Left lung (tissue), 4 donors: ENCODE measurements at regions not wholly inside any gene's neighbourhood (a gene's known extent, or its start where the extent isn't known, plus 50 kb on each side); places are given as distances from the start of the nearest gene placed in this dataset.

Experiments used
- ATAC-seq: fragments of 200-7000 bp; cut with Tn5 transposase; one replicate; pipeline ENCODE4 v1.9.1; 2020; ENCODE audit warnings: moderate library complexity
- DNase-seq, 4 donors: peaks; one replicate each; pipeline ENCODE4 v3.0.0-alpha.2; 2013 to 2020
- H3K27ac ChIP-seq, 2 donors: fragments of 200-600 bp; sonication (generic) in 1 of 2; one replicate each; pipeline versions ENCODE4 v1.5.0 to v1.8.0; 2020 to 2021
- H3K27me3 ChIP-seq, 2 donors: fragments of 200-600 bp; sonication (generic) in 1 of 2; one replicate each; pipeline versions ENCODE4 v1.5.0 to v1.8.0; 2020 to 2021
- H3K36me3 ChIP-seq, 2 donors: fragments of 200-600 bp; sonication (generic) in 1 of 2; one replicate each; pipeline versions ENCODE4 v1.5.0 to v1.8.0; 2020 to 2021
- H3K4me1 ChIP-seq, 2 donors: fragments of 200-600 bp; one replicate each; pipeline ENCODE4 v1.8.0; 2021
- H3K4me3 ChIP-seq, 2 donors: fragments of 200-600 bp; sonication (generic) in 1 of 2; one replicate each; pipeline versions ENCODE4 v1.5.0 to v1.8.0; 2020 to 2021; ENCODE audit warnings: mild to moderate bottlenecking in 1 of 2
- H3K9me3 ChIP-seq, 2 donors: fragments of 200-600 bp; sonication (generic) in 1 of 2; one replicate each; pipeline versions ENCODE4 v1.5.0 to v1.8.0; 2020 to 2021
- CTCF ChIP-seq, 2 donors: fragments of 200-600 bp; sonication (generic) in 1 of 2; IDR thresholded peaks; one replicate each; pipeline versions ENCODE4 v1.5.0 to v1.8.0; 2021; ENCODE audit warnings: antibody characterized with exemption in 2 of 2
- intact Hi-C, 2 donors: fragments of 100-400 bp; cut with DNase I; formaldehyde crosslinking; loops; one replicate each; pipeline versions ENCODE4 v1.11.2 to v1.14.2; 2022
- donor health status: DM: no; HTN: yes; CAD: no.
- donor health status: DM: no; HTN: no; CAD: no.

DNA sequence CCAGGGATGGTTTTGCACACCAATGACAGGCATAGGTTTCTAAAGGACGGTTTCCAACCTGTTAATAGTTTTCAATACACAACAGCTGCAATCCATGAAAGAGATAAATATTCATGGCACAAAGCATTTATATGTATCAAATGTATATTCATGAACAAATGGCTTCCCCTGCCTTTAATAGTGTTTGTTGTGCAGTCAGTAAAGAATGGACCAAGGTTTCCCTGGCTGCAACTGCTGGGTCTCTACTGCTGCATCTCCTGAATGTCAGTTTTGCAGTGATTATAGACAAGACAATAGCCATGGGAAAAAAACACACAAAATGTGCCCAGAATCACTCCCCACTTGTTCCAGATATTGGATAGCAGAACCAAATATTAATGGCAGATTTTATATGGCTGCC, 284.1 kb downstream of the BTG1 start:
- H3K27ac ChIP-seq: no peak overlapping the region
- H3K4me1 ChIP-seq: no peaks in the 10 kb centered on the region
- no peaks in the 10 kb centered on the region for H3K27me3 ChIP-seq
- no peaks in the 10 kb centered on the region for H3K36me3 ChIP-seq
- TF ChIP-seq CTCF (IDR thresholded peaks at IDR 0.05): no peak
- no peaks in the 10 kb centered on the region for H3K9me3 ChIP-seq
- ATAC-seq (no peak), DNase-seq (no peak)
- intact Hi-C loops: no loop called here
- H3K4me3 ChIP-seq: no peak overlapping the region

DNA sequence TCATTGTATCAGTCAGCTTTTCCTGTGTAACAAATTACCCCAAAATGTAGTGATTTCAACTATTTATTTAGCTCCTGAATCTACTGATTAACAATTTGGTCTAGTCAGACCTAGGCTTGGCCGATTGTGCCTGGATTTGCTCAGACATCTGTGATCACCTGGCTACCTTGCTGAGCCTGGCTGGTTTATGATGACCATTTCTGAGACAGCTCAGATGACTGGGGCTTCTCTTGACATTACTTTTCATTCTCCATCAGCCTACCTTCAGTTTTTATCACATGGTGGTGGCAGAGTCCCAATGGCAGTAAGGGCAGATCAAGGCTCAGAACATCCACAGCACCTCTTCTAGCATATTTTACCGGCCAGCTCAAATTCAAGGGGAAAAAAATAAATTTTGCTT, 286.3 kb downstream of the BTG1 start:
- no peaks in the 10 kb centered on the region for H3K27me3 ChIP-seq
- intact Hi-C loops: no loop called here
- peaks cover 0 to 7% of the 10 kb centered on the region in 2 donors for H3K4me1 ChIP-seq
- TF ChIP-seq CTCF (IDR thresholded peaks at IDR 0.05): no peak
- ATAC-seq (no peak), DNase-seq (no peak)
- H3K36me3 ChIP-seq: no peaks in the 10 kb centered on the region
- no peak overlapping the region for H3K27ac ChIP-seq
- no peak overlapping the region for H3K4me3 ChIP-seq
- no peaks in the 10 kb centered on the region for H3K9me3 ChIP-seq

DNA sequence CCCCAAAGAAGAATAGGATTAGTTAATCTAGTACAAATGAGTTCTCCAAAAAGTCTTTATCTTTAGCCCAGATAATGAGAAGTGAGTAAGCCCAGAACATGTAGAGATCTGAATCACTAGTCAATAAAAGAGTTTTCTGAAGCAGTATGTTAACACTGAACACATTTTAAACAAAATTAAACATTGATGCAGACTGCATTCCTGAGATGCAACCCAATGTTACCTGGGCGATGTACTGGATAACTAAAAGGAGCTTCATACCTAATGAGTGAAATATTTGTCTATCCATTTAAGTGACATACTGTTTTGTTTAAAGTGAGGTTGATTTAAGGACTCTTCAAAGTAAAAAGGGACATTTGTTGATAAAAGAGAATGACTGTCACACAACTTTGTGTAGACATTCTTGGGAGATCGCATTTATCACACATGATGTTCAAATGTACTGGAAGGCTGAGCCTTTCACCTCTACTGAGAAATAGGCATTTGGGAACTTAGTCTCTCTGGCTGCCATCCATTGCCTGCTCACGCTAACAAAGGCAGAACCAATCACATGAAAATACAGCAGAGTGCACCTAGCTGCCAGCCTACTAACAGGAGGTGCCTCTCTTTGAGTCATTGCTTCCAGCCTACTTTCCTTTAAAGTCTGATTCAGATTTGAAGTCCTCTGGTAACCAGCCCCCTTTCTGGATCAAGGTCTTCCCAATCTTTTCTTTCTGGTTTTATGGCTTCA, 287.7 kb downstream of the BTG1 start:
- Histone ChIP-seq H3K4me3 (no peak overlapping the region), H3K9me3 (no peaks in the 10 kb centered on the region), H3K27me3 (no peaks in the 10 kb centered on the region), H3K4me1 (peaks cover 0 to 8% of the 10 kb centered on the region in 2 donors), H3K36me3 (no peaks in the 10 kb centered on the region), H3K27ac (no peak overlapping the region)
- intact Hi-C loops: no loop called here
- no peak for ATAC-seq
- TF ChIP-seq CTCF (IDR thresholded peaks at IDR 0.05): no peak
- DNase-seq: no peak

DNA sequence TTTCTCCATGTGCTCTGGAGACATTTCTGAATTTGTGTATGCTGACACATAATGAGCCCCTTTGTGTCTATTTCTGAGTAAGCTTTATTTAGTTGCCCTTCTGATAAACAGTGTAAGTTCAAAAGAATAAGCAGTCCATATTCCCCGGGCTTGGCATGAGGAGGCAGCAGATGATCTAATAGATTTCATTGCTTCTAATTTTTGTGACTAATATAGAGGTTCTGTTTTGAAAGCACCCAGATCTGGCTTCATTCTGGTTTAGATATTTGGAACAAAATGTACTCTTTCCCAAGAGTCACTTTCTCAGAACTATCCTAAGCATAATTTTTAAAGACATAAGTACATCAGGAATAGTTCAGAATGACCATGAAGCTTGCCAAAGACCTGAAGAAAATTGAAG, 290.9 kb downstream of the BTG1 start:
- peaks cover 0 to 11% of the 10 kb centered on the region in 2 donors for H3K4me1 ChIP-seq
- H3K27ac ChIP-seq: peak overlapping the region in 1 of 2 donors; percentile 51
- H3K27me3 ChIP-seq: no peaks in the 10 kb centered on the region
- DNase-seq: no peak
- no peak overlapping the region for H3K4me3 ChIP-seq
- intact Hi-C loops: no loop called here
- H3K9me3 ChIP-seq: no peaks in the 10 kb centered on the region
- peak; percentile 44 for ATAC-seq
- TF ChIP-seq CTCF (IDR thresholded peaks at IDR 0.05): no peak
- H3K36me3 ChIP-seq: no peaks in the 10 kb centered on the region

DNA sequence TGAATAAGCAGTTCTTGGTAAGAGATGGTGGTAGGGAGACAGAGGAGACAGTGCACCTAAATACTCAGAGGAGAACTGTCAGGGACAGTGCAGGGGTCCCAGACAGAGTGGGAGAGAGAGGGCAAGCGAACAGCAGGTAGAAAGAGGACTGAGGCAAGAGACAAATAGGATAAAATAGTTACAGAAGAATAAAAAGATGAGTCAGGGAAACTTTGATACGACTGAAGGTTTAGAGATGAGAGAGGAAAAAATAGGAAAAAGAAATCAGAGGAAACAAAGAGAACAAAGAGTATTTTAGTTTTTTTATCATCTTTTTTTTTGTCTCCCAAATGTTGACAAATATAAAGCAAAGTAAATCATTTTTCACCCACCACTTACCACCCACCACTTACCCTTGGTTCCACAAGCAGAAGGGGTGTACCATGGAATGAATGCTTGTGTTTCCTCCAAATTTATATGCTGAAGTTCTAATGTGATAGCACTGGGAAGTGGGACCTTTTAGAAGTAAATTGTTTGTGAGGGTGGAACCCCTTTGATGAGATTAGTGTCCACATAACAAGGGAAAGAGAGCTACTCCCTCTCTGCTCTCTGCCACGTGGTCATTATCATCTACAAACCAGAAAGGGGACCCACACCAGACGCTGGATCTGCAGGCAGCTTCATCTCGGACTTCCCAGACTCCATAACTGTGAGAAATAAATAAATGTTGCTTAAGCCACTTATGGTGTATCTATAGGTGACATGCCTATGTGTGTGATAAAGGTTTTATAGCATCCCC, 292.1 kb downstream of the BTG1 start:
- no peaks in the 10 kb centered on the region for H3K36me3 ChIP-seq
- H3K27me3 ChIP-seq: no peaks in the 10 kb centered on the region
- intact Hi-C loops: no loop called here
- TF ChIP-seq CTCF (IDR thresholded peaks at IDR 0.05): no peak
- no peak overlapping the region for H3K27ac ChIP-seq
- peaks cover 0 to 11% of the 10 kb centered on the region in 2 donors for H3K4me1 ChIP-seq
- ATAC-seq: no peak
- H3K9me3 ChIP-seq: no peaks in the 10 kb centered on the region
- DNase-seq: no peak
- no peak overlapping the region for H3K4me3 ChIP-seq
